Stomach (tissue), 4 donors: ENCODE measurements at regions not wholly inside any gene's neighbourhood (a gene's known extent, or its start where the extent isn't known, plus 50 kb on each side); places are given as distances from the start of the nearest gene placed in this dataset.

Experiments
- EP300 ChIP-seq: sonication (generic); formaldehyde crosslinking; IDR thresholded peaks from one replicate; pipeline ENCODE4 v1.6.1; 2017; ENCODE audit warnings: antibody characterized with exemption
- POLR2A ChIP-seq, 4 donors: fragments of 450-650 bp; IDR thresholded peaks; one replicate each; pipeline ENCODE4 v1.6.1; 2016; ENCODE audit warnings: antibody characterized with exemption in 4 of 4, control low read depth in 2 of 4, mild to moderate bottlenecking in 1 of 4, moderate library complexity in 1 of 4
- POLR2AphosphoS5 ChIP-seq, 3 donors: sonication (generic); formaldehyde crosslinking; IDR thresholded peaks; one replicate each; pipeline ENCODE4 v1.6.1; 2016; ENCODE audit warnings: antibody characterized with exemption in 3 of 3
- TF ChIP-seq, protein P1 (sequence below), 7 experiments: fragments of 450-650 bp in 4 of 7; fragments of 200-600 bp in 3 of 7; sonication (generic) in 3 of 7; IDR thresholded peaks; one replicate each; pipeline ENCODE4 v1.5.1; 2016 to 2019; ENCODE audit warnings: antibody characterized with exemption in 7 of 7, control low read depth in 2 of 7, mild to moderate bottlenecking in 1 of 7

DNA sequence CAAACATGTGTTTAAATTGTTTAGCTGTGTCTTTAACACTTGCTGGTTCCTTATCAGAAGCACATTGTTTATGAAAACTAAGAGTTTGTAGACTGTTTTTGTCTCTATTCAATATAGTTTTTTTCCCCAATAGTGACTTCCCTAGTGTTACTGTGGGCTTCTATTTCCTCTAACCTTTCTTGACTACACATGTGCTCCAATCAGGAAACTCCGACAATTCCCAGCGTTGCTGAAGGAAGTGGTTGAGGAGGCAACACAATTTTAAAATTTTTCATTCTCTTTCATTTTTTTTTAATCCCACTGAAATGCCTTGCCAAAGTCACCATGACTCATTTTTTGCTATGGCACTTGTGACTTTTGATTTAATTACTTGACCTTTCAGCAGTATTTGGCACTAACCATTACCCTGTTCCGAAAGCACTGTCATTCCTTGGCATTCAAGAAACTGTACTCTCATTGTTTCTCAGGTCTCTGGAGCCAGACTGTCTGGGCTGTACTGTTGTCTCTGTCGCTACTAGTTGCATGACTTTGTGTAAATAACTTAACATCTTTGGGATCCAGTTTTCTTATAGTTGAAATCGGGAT, 67.6 kb upstream of the FREM3 start:
- TF ChIP-seq, protein P1, sequence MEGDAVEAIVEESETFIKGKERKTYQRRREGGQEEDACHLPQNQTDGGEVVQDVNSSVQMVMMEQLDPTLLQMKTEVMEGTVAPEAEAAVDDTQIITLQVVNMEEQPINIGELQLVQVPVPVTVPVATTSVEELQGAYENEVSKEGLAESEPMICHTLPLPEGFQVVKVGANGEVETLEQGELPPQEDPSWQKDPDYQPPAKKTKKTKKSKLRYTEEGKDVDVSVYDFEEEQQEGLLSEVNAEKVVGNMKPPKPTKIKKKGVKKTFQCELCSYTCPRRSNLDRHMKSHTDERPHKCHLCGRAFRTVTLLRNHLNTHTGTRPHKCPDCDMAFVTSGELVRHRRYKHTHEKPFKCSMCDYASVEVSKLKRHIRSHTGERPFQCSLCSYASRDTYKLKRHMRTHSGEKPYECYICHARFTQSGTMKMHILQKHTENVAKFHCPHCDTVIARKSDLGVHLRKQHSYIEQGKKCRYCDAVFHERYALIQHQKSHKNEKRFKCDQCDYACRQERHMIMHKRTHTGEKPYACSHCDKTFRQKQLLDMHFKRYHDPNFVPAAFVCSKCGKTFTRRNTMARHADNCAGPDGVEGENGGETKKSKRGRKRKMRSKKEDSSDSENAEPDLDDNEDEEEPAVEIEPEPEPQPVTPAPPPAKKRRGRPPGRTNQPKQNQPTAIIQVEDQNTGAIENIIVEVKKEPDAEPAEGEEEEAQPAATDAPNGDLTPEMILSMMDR (IDR thresholded peaks at IDR 0.05), result no peak
- TF ChIP-seq POLR2AphosphoS5 (IDR thresholded peaks at IDR 0.05) (no peak), POLR2A (IDR thresholded peaks at IDR 0.05) (no peak), EP300 (no peak)
